ENCODE measurements at regions not wholly inside any gene's neighbourhood (a gene's known extent, or its start where the extent isn't known, plus 50 kb on each side); places are given as distances from the start of the nearest gene placed in this dataset.

GRCh38 chr11:116595305-116595880 lies 177.4 kb downstream of the BUD13 start:
- Histone ChIP-seq H3K9me3 (ENCODE audit: low read length) (no peaks in the 10 kb centered on the region), H4K20me1 (ENCODE audit: insufficient read depth, low read length) (peaks cover 3% of the 10 kb centered on the region; the same call in 1 of the 2 replicates), H3K9ac (ENCODE audit: insufficient read depth, low read depth, low read length) (no peak overlapping the region), H3K4me1 (ENCODE audit: insufficient read depth, low read length) (peaks cover 9% of the 10 kb centered on the region), H3K36me3 (replicated peaks in 1 of 2; ENCODE audit: control insufficient read depth in 1 of 2, insufficient read depth in 2 of 2, low read length in 2 of 2) (no peaks in the 10 kb centered on the region), H3K27me3 (ENCODE audit: control insufficient read depth in 1 of 2, insufficient read depth in 2 of 2, low read length in 2 of 2) (peaks cover 0 to 4% of the 10 kb centered on the region in 2 experiments; a peak in 1 of 5 replicates), H3K79me2 (ENCODE audit: insufficient read depth, low read length) (no peaks in the 10 kb centered on the region), H3K4me3 (replicated peaks in 1 of 3; ENCODE audit: insufficient read depth in 1 of 3, low read depth in 2 of 3, low read length in 3 of 3) (no peak overlapping the region), H2AFZ (ENCODE audit: low read length) (no peak overlapping the region), H3K27ac (ENCODE audit: extremely low read length, insufficient read depth, low read length) (no peak overlapping the region), H3K4me2 (ENCODE audit: low read depth, low read length) (no peak overlapping the region)
- 0 out of 2 replicates have a peak, but pooled peaks have one; percentile 56 for TF ChIP-seq ONECUT2 (CRISPR knock-in tag; IDR thresholded peaks at IDR 0.05)
- no peak for TF ChIP-seq ZNF280D (CRISPR knock-in tag; IDR thresholded peaks at IDR 0.05)
- no peak for TF ChIP-seq REXO4 (CRISPR knock-in tag; IDR thresholded peaks at IDR 0.05; ENCODE audit: borderline replicate concordance)
- no peak for TF ChIP-seq YEATS4 (CRISPR knock-in tag; IDR thresholded peaks at IDR 0.05; ENCODE audit: borderline replicate concordance)
- peak; percentile 91 for TF ChIP-seq ZNF24 (IDR thresholded peaks at IDR 0.05)
- TF ChIP-seq ZNF616 (CRISPR knock-in tag; IDR thresholded peaks at IDR 0.05; ENCODE audit: low read depth) = no peak
- no peak for TF ChIP-seq ZNF720 (CRISPR knock-in tag; IDR thresholded peaks at IDR 0.05)
- intact Hi-C loops (cut with micrococcal nuclease; ENCODE audit: unreplicated experiment) (no loop called here), in situ Hi-C loops (cut with HindIII; ENCODE audit: extremely low pct_ligation_motif_present, low pct_unique_long_range_greater_than_20kb) (no loop called here)
- FAIRE-seq (no peak), ATAC-seq (peak; percentile 68), DNase-seq (ENCODE audit: low spot score) (no peak)
- WGBS (ENCODE audit: low lambda C conversion rate) = 29% methylated on average over 12 of the region's 13 CpGs
- ChIA-PET POLR2A (interaction anchor here (0.6 kb wide), 1 partner anchor 73 kb away, joined by 3 read pairs; no protein-coding TSS in a partner anchor), CTCF (ENCODE audit: low intra/inter-chr PET ratio, low total read pairs) (no interaction called here)
- no TSS peak for BruUV-seq (replicated peaks)

Measured in HepG2 (cell line).